ENCODE measurements at regions not wholly inside any gene's neighbourhood (a gene's known extent, or its start where the extent isn't known, plus 50 kb on each side); places are given as distances from the start of the nearest gene placed in this dataset.

DNA sequence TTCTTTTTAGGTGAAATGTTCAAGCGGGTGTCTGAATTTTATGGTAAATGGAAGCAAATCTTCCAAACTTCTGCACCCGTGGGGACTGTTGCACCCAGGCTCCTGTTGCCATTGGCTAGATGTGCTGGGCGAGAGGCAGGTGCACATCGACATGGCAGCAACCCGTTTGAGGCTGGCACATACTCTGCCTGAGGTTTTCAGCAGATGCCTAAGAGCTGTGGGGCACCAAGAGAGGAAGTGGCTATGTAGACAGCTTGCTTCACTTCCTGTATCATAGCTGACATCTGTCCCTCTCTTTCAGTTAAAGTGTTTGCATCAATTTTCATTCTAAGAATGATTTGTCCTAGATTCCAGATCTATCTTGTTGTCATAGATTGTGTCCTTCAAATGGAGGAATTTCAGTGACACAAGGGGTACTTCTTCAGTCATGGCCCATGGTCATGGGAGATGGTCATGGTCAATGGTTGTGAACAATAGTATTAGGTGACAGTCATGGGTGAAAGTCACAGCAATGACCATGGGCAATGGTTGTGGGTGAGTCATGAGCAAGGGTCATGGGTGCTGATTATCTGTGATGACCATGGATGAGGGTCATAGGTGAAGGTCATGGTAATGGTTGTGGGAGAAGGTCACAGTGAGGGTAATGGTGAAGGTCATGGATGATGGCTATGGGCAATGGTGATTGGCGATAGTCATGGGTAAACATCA is 115.1 kb upstream of the IRX4 start:
- H3K9ac ChIP-seq (replicated peaks; ENCODE audit: extremely low read depth, insufficient read depth, low read length), result no peak overlapping the region
- no peaks in the 10 kb centered on the region for H3K4me1 ChIP-seq (ENCODE audit: control insufficient read depth, extremely low read depth, insufficient read depth, low read length)
- BruUV-seq (replicated peaks), result no TSS peak
- no peak overlapping the region for H3K4me2 ChIP-seq (ENCODE audit: insufficient read depth, low read length)
- FAIRE-seq, result no peak
- H3K4me3 ChIP-seq (replicated peaks in 1 of 3; ENCODE audit: insufficient read depth in 1 of 3, low read depth in 1 of 3, low read length in 3 of 3), result no peak overlapping the region
- H3K79me2 ChIP-seq (ENCODE audit: control insufficient read depth, insufficient read depth, low read length), result no peaks in the 10 kb centered on the region
- H4K20me1 ChIP-seq (replicated peaks; ENCODE audit: control insufficient read depth, extremely low read depth, insufficient read depth, low read length), result no peaks in the 10 kb centered on the region
- H3K27me3 ChIP-seq (ENCODE audit: control insufficient read depth in 2 of 2, insufficient read depth in 2 of 2, low read length in 2 of 2), result no peaks in the 10 kb centered on the region
- no peaks in the 10 kb centered on the region for H3K9me1 ChIP-seq (replicated peaks; ENCODE audit: control insufficient read depth, extremely low read depth, insufficient read depth, low read length)
- H2AFZ ChIP-seq (ENCODE audit: low read depth, low read length), result no peak overlapping the region
- dilution Hi-C loops (cut with MboI; ENCODE audit: extremely low pct_ligation_motif_present, low sequenced_read_pairs) (no loop called here), intact Hi-C loops (cut with micrococcal nuclease) (no loop called here)
- DNase-seq (ENCODE audit: low read depth, low spot score), result no peak
- CTCF ChIA-PET, result no interaction called here
- no peak overlapping the region for H3K27ac ChIP-seq (ENCODE audit: insufficient read depth, low read depth, low read length)
- no peak for TF ChIP-seq EZH2 (IDR thresholded peaks at IDR 0.05; ENCODE audit: borderline replicate concordance, low read depth, low read length, severe bottlenecking)
- no peak for TF ChIP-seq GATA2 (IDR thresholded peaks at IDR 0.05; ENCODE audit: insufficient read depth, insufficient read length, low read depth, low read length)
- TF ChIP-seq MYC (IDR thresholded peaks at IDR 0.05; ENCODE audit: low read depth, low read length), result no peak
- no peak for TF ChIP-seq POLR2AphosphoS5 (IDR thresholded peaks at IDR 0.05; ENCODE audit: insufficient read depth, low read depth, low read length)
- TF ChIP-seq, protein P1, sequence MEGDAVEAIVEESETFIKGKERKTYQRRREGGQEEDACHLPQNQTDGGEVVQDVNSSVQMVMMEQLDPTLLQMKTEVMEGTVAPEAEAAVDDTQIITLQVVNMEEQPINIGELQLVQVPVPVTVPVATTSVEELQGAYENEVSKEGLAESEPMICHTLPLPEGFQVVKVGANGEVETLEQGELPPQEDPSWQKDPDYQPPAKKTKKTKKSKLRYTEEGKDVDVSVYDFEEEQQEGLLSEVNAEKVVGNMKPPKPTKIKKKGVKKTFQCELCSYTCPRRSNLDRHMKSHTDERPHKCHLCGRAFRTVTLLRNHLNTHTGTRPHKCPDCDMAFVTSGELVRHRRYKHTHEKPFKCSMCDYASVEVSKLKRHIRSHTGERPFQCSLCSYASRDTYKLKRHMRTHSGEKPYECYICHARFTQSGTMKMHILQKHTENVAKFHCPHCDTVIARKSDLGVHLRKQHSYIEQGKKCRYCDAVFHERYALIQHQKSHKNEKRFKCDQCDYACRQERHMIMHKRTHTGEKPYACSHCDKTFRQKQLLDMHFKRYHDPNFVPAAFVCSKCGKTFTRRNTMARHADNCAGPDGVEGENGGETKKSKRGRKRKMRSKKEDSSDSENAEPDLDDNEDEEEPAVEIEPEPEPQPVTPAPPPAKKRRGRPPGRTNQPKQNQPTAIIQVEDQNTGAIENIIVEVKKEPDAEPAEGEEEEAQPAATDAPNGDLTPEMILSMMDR (IDR thresholded peaks at IDR 0.05; ENCODE audit: extremely low read depth in 1 of 2, insufficient read depth in 1 of 2, low read depth in 1 of 2, low read length in 2 of 2), result no peak
- TF ChIP-seq, protein P2, sequence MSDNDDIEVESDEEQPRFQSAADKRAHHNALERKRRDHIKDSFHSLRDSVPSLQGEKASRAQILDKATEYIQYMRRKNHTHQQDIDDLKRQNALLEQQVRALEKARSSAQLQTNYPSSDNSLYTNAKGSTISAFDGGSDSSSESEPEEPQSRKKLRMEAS (IDR thresholded peaks at IDR 0.05; ENCODE audit: insufficient read depth, insufficient read length), result no peak
- TF ChIP-seq JUN (IDR thresholded peaks at IDR 0.05; ENCODE audit: borderline replicate concordance, insufficient read depth, insufficient read length, low read depth), result no peak
- no peak for TF ChIP-seq POLR2A (IDR thresholded peaks at IDR 0.05; ENCODE audit: low read depth, low read length)
- TF ChIP-seq FOS (IDR thresholded peaks at IDR 0.05; ENCODE audit: borderline replicate concordance, insufficient read depth, low read length), result no peak
- H3K9me3 ChIP-seq (replicated peaks; ENCODE audit: control insufficient read depth, insufficient read depth, low read length), result peaks cover 2% of the 10 kb centered on the region
- POLR2A ChIA-PET, result no interaction called here
- no peaks in the 10 kb centered on the region for H3K36me3 ChIP-seq (ENCODE audit: control insufficient read depth in 2 of 2, extremely low read depth in 1 of 2, insufficient read depth in 2 of 2, low read length in 2 of 2)

All from endothelial cell of umbilical vein (primary cell).